Right lobe of liver (tissue), 6 donors: ENCODE measurements at regions not wholly inside any gene's neighbourhood (a gene's known extent, or its start where the extent isn't known, plus 50 kb on each side); places are given as distances from the start of the nearest gene placed in this dataset.
"Not testable (repeated sequence)": the region's sequence is repeated elsewhere in the genome, so short reads cannot be mapped to it uniquely, and the experiment has no call there.

Experiments
- ATAC-seq, 4 donors: fragments of 200-7000 bp; cut with Tn5 transposase; one replicate each; pipeline ENCODE4 v1.9.1; 2020; ENCODE audit warnings: mild to moderate bottlenecking in 4 of 4, moderate library complexity in 4 of 4
- DNase-seq, 3 donors: peaks; one replicate each; pipeline ENCODE4 v3.0.0-alpha.2; 2020
- H3K27ac ChIP-seq, 3 donors: fragments of 200-600 bp; one replicate each; pipeline ENCODE4 v1.8.0; 2022
- H3K27me3 ChIP-seq, 2 donors: fragments of 200-600 bp; one replicate each; pipeline ENCODE4 v1.8.0; 2022
- H3K36me3 ChIP-seq, 4 donors: fragments of 200-600 bp; sonication (generic) in 1 of 4; one replicate each; pipeline versions ENCODE4 v1.5.1 to v1.8.0; 2017 to 2022; ENCODE audit warnings: control low read depth in 1 of 4
- H3K4me1 ChIP-seq, 4 donors: fragments of 200-600 bp; sonication (generic) in 1 of 4; one replicate each; pipeline versions ENCODE4 v1.5.1 to v1.8.0; 2017 to 2022; ENCODE audit warnings: control low read depth in 1 of 4
- H3K4me3 ChIP-seq, 3 donors: fragments of 200-600 bp; one replicate each; pipeline ENCODE4 v1.8.0; 2022
- H3K9me3 ChIP-seq, 4 donors: fragments of 200-600 bp; sonication (generic) in 1 of 4; one replicate each; pipeline versions ENCODE4 v1.5.1 to v1.8.0; 2017 to 2022; ENCODE audit warnings: control low read depth in 1 of 4
- CTCF ChIP-seq, 4 donors: fragments of 200-600 bp in 3 of 4; fragments of 450-650 bp in 1 of 4; IDR thresholded peaks; one replicate each; pipeline versions ENCODE4 v1.5.1 to v1.8.0; 2016 to 2022; ENCODE audit warnings: antibody characterized with exemption in 4 of 4, mild to moderate bottlenecking in 2 of 4
- POLR2A ChIP-seq: fragments of 450-650 bp; IDR thresholded peaks from one replicate; pipeline ENCODE4 v1.6.1; 2017; ENCODE audit warnings: antibody characterized with exemption, mild to moderate bottlenecking
- WGBS: methylation state at CpG from one replicate; pipeline ENCODE4 v1.1.6; 2018; ENCODE audit warnings: low coverage, low lambda C conversion rate; ENCODE audit not compliant: insufficient coverage; ENCODE audit errors: missing lambda C conversion rate; 5-methylcytosine and 5-hydroxymethylcytosine counted together
- intact Hi-C, 2 donors: fragments of 100-400 bp; cut with DNase I; formaldehyde crosslinking; loops; one replicate each; pipeline versions ENCODE4 v1.11.2 to v1.14.1; 2022
- donor health status: DM: no; HTN: yes; CAD: no.
- donor health status: DM: no; HTN: no; CAD: no.
- donor health status: DM: no; HTN: no; CAD: no.
- donor health status: DM: no; HTN: yes; CAD: no.
- donor health status: DM: no; HTN: yes; CAD: no.

GRCh38 chr17:27954548-27955495 lies 61.7 kb upstream of the LYRM9 start:
- Histone ChIP-seq H3K27me3 (no peaks in the 10 kb centered on the region), H3K4me3 (no peak overlapping the region), H3K9me3 (no peaks in the 10 kb centered on the region), H3K4me1 (no peaks in the 10 kb centered on the region), H3K27ac (no peak overlapping the region), H3K36me3 (no peaks in the 10 kb centered on the region)
- WGBS: 55% methylated on average over 7 of the region's 8 CpGs
- TF ChIP-seq CTCF (IDR thresholded peaks at IDR 0.05): no peak
- no peak for TF ChIP-seq POLR2A
- intact Hi-C loops: no loop called here
- ATAC-seq (no peak), DNase-seq (no peak)

GRCh38 chr17:27956601-27957445 lies 63.7 kb upstream of the LYRM9 start:
- H3K9me3 ChIP-seq: no peaks in the 10 kb centered on the region
- no peak overlapping the region for H3K4me3 ChIP-seq
- no peaks in the 10 kb centered on the region for H3K27me3 ChIP-seq
- H3K27ac ChIP-seq: no peak overlapping the region
- no peak for DNase-seq
- intact Hi-C loops: no loop called here
- no peak for ATAC-seq
- TF ChIP-seq CTCF (IDR thresholded peaks at IDR 0.05) (no peak), POLR2A (no peak)
- 63% methylated on average over 6 of the region's 13 CpGs for WGBS
- H3K36me3 ChIP-seq: no peaks in the 10 kb centered on the region
- H3K4me1 ChIP-seq: no peaks in the 10 kb centered on the region

GRCh38 chr17:27957446-27957793 lies 64.3 kb upstream of the LYRM9 start:
- H3K4me3 ChIP-seq, H3K27me3 ChIP-seq, H3K27ac ChIP-seq, ATAC-seq, H3K36me3 ChIP-seq, intact Hi-C loops, H3K4me1 ChIP-seq, DNase-seq, H3K9me3 ChIP-seq: not testable (repeated sequence)
- WGBS: 63% methylated on average over 3 of the region's 4 CpGs

GRCh38 chr17:27958708-27959381 lies 65.7 kb upstream of the LYRM9 start:
- intact Hi-C loops: no loop called here
- WGBS: 87% methylated on average over 3 of the region's 3 CpGs

More at GRCh38 chr17:27958708-27959381, 65.7 kb upstream of the LYRM9 start:
- ATAC-seq: no peak
- H3K27ac ChIP-seq: no peak overlapping the region
- TF ChIP-seq CTCF (IDR thresholded peaks at IDR 0.05): no peak
- H3K36me3 ChIP-seq: no peaks in the 10 kb centered on the region
- DNase-seq: no peak
- no peaks in the 10 kb centered on the region for H3K4me1 ChIP-seq
- H3K4me3 ChIP-seq: no peak overlapping the region
- no peaks in the 10 kb centered on the region for H3K9me3 ChIP-seq
- H3K27me3 ChIP-seq: no peaks in the 10 kb centered on the region
